Hematopoietic multipotent progenitor cell treated with erythropoietin and hydrocortisone succinate and interleukin-3 and kit ligand, for 6 days (in vitro differentiated cells): ENCODE measurements at regions not wholly inside any gene's neighbourhood (a gene's known extent, or its start where the extent isn't known, plus 50 kb on each side); places are given as distances from the start of the nearest gene placed in this dataset.

Source experiments
- DNase-seq: peaks from one replicate; pipeline ENCODE4 v3.0.0-alpha.2; 2015

DNA sequence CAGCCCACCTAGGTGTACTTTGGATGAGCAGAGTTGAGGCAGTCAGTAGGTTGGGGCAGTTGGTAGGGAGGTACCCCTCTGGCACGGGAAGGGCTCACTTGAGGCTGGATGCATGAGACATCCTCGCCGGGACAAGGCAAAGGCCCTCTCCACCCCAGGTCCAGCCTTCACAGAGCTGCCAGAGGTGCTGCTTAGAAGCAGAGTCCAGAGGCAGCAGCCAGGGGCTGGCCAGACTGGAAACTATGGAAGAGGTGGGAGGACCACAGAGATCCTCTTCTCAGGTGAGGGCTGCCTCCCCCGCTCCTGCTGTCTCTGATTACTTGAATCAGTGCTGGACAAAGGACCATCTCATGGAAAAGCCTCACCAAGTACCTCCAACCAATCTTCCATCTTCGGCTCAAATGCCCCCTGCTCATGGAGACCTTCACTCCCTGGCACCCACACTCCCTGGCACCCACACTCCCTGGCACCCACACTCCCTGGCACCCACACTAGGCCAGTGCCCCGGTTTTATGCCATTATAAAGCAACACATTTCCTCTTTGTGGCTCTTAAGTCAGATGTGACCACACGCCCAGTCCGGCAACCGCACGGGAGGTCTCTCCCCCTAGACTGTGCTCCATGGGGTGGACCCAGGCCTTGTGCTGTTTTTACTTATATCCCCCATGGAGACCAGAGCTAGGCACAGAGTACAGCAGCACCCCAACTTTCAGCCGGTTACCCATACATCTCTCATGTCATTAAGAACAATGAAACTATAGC, 100.1 kb downstream of the YTHDF1 start:
- DNase-seq = no peak

DNA sequence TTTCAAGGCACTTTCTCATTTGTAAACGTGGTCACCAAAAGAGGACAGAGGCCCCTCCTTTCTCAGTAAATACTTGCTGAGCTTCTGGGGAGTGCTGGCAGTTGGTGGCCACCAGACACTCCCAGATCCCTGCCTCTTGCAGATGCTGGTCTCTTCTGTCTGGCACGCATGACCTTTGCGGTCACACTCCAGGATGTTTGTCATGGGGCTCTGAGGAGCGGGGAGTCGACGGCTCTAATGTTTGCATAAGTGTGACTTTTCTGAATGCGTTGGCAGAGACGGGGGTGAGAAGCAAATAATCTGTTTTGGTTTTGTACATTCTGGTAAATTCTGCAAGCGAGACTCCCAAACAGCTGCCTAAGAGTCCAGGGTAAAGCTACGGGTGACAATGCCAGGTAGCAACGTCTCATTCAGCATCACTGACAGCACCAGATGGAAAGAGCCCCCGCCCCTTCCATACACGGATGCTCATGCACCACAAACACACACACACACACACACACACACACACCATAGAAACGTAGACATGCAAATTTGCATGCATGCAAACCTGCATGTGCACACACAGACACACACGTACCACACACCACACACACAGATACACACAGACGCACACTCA, 101.1 kb downstream of the YTHDF1 start:
- DNase-seq = no peak

DNA sequence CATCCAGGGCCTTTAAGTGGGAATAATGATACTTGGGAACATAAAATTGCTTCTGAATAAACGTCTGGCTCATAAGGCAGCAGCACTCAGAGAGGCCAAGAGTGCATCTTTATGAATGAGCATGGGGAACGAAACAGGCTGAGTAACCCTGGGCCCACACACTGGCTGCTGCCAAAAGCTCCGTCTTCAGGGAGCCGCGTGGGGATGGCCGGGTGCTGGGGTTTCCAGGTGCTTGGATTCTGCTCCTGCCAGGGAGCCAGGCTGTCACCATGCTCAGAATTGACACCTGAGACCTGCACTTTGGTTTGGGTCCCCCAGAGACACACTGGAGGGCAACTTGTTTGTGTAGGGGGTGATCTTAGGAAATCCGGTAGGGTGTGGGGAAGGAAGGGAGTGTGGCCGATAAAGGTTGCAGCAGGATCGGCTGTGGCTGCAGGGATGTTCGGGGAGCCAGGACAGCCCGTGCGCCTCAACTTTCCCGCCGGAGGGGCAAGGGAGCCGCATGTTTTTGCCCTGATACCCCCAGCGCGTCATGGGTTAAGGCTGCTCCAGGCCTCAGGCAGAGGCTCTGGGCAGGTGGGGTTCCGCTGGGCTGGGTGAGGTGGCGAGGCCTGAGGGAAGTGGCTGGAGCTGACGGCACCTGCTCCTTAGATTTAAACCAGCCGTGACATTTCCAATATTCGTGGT, 101.8 kb downstream of the YTHDF1 start:
- no peak for DNase-seq

DNA sequence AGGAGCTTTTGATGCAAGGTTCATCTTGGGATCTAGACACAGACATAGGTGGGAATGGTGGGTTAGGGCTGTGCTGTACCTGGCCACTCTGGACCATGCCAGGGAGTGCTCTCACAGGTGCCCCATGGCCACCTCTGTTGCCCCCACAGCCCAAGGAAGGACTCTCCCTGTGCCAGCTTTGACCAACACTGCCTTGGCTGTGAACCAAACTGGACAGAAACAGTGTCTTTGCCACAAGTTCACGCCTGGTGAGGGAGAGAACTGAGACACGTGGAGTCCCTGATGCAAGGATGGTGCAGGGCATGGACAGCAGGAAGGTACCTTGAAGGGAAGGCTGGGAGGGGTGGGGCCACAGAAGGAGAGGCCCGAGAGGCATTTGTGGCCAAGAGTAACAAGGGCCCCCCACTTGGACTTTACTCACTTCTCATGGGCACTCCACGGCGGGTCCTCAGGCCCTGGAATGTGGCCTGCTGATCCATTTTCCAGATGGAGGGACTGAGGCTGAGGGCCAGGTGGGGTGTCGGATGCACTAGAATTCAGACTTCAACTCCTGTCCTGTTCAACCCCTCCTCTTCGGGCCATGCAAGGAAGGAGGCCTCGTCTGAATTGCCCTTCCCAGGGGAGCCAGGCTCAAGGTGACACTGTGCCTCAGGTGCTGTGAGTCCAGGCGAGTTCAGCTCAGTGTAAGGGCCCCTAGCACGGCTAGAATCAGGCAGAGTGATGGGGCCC, 103.3 kb downstream of the YTHDF1 start:
- no peak for DNase-seq

DNA sequence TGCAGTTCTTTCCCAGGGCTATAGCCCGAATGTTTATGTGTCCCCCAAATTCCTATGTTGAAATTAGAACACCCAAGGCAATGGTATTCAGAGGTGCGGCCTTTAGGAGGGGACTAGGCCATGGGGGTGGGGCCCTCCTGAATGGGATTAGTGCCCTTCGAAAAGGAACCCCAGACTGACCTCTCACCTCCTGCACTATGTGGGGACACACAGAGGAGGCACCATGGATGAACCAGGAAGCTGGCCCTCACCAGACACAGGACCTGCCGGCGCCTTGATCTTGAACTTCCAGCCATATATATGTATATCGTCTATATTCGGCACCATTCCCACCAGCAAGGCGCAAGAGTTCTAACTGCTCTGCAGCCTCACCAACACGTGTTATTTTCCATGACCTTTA, 101.5 kb upstream of the BHLHE23 start:
- DNase-seq = no peak

DNA sequence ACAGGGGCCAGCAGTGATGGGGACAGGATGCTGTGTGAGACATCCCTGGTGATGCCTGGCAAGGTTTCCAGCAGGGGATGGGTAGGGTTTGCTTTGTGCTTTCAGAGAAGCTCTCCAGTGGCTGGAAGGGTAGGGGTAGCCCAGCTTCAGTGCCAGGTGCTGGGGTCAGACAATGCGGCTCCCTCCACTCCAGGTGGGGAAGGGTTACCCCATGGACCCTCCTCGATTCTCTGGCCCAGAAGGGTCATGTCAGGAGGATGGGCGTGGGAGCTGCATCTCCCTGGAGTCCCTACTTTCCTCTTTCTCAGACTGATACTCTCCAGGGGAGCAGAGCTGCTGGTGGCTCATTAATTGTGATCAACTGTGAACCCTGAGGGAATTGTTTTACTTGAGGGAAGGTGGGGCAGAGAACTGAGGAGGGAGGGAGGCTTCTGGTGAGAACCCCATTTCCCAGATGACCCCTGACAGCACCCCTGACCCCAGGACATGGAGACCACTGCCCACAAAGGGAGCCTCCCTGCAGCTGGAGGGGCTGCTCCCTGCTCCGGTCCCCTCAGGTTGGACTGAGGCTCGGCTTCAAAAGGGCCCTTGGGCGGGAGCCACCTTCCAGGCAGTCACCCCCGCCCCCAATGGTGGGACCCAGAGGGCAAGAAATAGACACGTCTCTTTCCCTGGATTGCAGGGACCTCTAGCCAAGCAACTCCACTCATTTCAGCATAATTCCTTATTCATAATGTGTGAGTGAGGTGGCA, 100.9 kb upstream of the BHLHE23 start:
- DNase-seq = no peak

DNA sequence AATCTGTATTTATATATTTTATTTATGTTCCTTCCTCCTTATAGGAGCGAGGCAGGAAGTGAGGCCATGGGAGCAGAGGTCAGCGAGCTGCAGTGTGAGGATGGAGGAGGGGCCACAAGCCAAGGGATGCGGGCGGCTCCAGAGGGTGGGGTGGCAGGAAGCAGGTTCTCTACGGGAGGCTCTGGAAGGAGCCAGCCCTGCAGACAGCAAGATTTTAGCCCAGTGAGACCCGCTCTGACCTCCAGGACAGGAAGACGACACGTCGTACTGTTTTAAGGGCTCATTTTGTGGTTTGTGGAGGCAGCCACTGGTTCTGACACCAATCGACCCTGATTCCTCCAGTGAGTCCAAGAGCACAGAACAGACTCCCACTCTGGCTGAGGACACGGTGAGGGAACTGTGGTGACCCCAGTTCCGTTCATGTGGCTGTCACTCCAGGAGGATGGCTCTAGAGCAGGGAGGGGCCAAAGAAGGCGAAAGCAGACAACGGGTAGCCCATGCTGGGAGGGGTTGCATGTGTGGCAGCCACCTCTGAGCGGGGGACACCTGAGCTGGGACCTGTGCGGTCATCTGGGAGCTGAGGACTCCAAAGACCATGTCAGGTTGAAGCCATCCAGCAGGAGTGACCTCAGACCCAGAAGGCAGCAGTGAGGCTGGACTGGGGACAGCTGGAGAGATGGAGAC, 100.1 kb upstream of the BHLHE23 start:
- DNase-seq = no peak

DNA sequence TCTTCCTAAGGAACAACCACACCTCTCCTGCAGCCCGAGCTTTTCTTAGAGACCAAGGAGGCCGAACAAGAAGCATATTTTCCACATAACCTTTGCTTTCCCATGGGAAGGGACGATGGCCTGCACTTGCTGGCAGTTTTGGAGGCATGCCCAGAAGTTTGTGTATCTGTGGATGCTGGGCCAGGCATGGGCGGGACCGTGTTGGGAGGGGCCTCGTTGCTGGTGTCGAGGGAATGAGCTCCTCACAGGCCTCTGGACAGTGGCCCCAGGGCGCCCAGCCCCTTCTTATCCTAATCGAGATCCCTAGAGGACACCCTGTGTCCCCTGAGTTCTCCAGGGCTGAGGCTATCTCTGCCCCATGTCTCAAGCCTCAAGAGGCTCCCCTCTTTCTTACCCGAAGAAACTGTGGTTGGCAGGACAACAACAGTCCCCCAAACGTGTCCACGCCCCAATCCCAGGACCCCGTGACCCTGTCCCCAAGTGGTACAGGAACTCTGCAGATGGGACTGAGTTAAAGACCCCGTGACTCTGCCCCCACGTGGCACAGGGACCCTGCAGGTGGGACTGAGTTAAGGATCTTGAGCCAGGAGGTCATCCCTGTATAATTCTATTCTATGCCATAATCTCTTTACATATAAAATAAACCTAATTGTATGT, 99.5 kb upstream of the BHLHE23 start:
- DNase-seq = no peak

DNA sequence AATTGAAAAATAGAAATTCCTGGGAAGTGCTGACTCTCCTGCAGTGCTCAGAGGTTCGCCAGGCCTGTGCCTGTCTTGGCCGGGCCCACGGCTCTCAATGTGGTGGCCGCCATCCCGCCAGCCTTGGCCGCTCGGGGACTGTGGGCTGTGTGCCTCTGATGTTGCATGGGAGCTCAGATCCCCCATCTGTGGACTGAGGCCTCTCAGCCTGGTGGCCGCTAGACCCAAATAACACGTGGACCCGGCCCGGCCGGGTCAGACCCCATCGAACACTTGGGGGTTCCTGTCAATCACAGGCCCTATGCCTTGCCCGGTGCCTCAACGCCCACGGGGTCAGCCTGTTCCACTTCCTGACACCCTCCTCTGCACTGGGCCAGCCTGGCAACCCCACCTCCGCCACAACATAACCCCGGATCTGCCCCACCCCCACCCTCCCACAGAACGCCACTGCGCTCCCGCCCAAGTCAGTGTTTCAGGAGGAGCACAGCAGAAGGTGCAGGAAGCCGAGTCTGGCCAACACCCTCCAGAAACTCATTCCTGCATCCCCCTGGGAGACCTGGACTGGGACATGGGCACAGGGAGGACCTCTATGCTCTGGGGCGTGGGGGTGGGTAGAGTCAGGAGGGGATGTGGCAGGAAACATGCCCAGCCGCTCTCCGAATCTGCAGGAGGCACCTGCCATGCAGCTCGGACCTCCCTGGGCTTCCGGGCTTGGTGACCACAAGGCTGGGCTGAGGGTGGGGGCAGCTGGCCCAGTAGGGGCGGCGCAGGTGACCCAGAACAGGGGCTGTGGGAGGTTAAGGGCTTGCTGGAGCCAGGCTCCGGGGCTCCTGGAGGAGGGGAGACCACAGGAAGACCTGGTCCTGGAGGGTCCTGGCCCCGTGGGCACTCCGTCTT, 98.7 kb upstream of the BHLHE23 start:
- no peak for DNase-seq

DNA sequence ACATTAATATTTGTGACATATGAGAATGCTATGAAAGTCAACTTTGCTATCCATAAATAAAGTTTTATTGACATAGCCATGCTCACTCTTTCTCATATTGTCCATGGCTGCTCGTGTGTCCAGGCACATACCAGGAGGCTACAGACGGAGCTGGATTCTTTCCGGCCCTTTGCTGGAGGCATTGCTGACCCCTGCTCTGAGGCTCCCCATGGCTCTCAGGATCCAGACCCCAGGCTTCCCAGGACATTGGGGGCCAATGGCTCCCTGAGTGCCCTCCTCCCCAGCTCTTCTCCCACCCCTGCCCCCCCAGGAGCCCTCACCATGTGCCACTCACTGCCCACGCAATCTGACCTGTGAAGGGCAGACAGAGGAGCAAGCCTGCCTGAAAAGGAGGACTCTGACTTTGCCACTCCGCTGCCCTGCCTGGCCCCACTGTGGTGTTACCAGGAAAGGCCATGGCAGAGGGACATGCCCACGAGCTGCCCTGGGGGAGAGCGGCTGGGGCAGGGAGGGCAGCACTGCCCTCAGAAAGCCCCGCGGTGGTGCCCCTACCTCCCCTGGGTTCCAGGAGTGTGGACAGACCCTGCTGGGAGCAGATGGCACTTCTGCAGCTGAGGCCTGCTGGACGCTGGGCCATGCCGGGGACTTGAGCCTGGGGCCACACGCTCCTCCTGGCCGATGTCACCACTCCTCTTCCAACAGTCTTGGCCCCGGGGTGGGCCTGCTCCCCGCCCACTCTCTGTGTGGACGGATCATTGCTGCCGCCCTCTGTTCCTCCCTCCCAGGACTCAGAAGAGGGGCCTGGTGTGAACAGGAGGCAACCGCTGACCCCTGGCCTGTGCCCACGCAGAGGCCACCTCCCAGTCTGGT, 97.8 kb upstream of the BHLHE23 start:
- no peak for DNase-seq

DNA sequence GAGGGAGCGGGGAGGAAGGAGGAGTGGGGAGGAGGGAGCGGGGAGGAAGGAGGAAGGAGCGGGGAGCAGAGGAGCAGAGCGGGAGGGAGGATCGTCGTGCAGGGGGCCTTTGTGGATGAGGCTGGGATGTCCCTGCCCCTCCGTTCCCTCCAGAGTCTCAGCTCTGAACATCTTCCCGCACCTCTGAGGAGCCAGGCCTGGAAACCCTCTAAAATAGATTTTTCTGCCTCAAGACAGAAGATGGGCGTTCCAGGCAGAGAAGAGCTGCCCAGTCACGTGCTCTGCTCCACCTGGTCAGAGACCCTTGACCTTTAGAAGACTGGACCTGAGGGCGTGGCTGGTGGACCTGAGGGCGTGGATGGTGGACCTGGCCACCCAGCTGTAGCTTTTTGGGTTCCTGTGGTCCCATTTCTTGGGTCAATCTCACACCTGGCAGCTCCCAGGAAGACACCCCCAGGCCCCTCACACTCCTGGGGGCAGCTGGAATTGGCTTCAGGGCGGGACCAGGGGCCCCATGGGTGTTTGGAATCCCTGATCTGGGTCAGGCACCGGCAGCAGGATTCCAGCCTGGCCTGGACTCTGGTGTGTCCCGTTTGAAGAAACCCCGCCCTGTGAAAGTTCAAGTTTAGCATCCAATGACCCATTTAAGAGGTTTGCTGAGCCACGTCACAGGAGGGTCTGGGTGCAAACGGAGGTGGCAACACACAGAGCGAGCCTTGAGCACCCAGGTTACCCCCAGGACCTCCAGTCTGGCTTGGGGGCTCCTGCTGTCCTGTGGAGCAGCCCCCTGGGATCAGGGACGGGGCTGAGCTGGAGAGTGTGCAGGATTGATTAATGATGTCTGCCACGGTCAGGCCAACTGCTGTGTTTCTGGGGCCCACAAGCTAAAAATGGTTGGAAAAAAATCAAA, 96.9 kb upstream of the BHLHE23 start:
- no peak for DNase-seq

DNA sequence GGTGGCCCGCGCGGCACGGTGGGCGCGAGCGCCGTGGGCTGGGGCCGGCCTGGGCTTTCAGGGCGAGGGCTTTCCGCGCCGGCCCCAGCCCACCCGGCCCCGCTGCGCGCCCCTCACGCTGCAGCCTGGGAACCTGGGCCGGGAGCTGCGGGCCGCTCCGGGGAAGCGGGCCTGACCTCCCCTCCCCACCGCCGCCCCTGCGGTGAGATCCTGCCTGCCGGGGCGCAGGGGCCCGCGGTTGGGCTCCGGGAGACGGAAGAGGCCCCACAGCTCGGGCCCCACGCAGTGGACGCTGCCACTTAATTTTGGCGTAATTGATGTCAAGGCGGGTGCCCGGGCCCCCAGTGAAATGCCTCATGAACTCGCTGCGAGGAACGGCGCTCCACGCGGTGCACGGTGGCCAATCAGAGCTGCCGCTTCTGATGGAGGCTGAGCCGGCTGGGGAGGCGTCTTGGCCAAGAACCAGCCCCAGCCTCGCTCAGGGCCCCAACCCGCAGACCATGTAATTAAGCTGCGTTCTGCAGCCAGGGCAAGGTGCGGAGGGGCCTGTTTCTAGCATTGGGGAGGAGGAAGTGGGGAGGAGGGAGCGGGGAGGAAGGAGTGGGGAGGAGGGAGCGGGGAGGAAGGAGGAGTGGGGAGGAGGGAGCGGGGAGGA, 96.1 kb upstream of the BHLHE23 start:
- peak; percentile 25 for DNase-seq

DNA sequence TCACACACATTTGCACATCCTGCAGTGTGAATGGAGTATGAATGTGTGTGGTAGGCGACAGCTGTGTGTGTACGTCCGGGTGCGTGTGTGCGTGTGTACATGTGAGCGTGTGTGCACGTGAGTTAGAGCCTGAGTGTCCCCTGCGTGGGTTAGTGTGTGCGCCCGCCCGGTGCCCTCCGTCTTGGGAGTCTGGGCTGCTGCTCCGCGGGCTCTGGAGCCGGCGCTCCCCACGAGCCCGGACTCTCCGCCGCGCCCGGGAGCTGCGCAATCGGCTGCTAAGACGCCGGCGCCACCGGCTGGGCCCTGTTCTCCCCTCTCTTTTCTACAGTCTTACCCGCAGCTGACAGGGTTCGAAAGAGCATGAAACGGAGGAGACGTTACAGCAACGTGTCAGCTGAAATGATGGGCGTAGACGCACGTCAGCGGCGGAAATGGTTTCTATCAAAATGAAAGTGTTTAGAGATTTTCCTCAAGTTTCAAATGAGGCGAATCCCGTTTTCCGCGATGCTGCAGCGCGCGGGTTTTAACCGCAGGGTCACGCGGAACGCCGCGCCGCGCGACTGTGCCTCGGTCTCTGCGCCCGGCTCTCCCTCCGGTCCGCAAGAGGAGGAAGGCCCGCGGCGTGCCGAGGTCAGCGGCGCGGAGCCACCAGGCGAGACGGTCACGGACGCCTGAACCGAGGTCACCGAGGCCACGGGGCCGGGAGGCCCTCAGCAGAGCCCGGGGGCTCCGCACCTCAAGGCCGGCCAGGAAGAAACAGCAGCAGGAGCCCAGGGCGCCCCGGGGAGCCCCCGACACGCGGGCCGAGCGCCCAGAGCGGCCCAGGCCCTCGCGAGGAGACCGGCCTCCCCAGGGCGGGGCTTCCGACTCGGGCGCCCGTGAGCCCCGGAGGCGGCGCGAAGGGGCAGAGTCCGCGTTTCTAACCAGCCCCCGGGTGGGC, 95.3 kb upstream of the BHLHE23 start:
- peak; percentile 39 for DNase-seq

DNA sequence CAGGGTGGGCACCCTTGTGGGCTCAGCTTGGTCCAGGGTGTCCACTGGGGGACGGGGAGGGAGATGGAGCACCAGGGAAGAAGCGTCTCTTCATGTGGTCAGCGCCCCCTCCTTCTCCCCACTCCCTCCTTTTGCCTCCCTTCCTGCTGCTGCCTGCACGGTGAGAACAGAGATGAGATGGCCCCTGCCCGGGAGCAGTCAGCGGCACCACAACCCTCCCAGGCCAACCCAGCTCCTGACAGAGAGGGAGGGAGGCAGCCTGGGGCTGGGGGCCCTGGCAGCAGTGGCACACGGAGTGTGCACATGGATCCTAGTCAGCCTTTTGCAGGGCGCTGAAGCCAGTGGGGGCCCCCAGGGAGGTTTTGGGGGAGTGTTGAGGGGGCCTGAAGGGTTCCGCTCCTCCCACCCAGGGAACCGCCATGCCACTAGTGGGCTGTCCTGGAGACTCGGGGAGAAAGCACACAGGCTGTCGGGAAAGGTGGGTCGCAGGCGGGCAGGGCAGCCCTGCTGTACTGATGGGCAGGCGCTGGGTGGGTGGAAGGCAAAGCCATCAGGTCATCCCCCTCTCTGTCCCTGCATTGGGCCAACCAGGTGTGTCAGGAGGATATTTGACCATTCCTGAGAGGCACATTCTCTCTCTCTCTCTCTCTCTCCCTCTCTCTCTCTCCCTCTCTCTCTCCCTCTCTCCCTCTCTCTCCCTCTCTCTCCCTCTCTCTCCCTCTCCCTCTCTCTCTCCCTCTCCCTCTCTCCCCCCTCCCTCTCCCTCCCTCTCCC, 94.3 kb upstream of the BHLHE23 start:
- DNase-seq = no peak

DNA sequence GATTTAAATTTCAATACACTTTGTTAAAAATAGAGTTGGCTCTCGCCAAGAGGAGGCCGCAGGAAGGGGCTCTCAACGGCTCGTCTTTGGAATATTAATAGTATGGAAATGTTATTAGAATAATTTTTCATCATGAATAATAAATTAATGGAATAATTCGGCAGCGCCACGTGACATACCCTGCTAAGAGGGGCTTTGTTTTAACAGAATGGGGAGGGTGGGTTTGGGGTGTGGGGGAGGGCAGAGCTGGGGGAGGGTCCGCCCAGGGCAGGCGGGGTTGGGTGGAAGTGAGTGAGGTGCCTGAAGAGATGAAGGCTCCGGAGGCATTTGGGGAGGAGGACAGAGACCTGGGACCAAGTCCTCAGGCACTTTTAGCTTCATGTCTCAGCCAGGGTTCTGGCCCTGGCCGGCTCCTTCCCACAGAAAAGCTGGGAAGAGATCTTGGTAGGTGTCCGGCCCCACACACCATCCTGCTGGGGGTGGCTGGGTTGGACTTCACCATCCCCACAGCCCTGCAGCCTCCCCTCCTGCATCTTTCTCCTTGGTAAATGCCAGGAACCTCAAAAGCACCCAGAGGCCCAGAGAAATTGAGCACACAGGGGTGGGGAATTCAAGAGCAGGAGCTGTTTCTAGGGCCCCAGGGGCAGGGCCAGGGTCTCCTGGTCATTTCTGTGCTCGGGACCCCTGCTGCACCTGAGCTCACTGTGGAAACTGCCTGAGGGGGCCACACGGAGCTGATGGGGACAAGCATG, 93.6 kb upstream of the BHLHE23 start:
- no peak for DNase-seq
